Esophagus (tissue), 2 donors: ENCODE measurements at regions not wholly inside any gene's neighbourhood (a gene's known extent, or its start where the extent isn't known, plus 50 kb on each side); places are given as distances from the start of the nearest gene placed in this dataset.

Experiments used
- H3K27ac ChIP-seq, 2 donors: one replicate each; pipeline ENCODE4 v1.5.1; 2013; ENCODE audit warnings: low read depth in 2 of 2, mild to moderate bottlenecking in 2 of 2, inconsistent platforms in 1 of 2, low read length in 1 of 2, moderate library complexity in 1 of 2
- H3K27me3 ChIP-seq, 2 donors: one replicate each; pipeline ENCODE4 v1.6.1; 2013; ENCODE audit warnings: low read length in 2 of 2, control low read depth in 1 of 2, mild to moderate bottlenecking in 1 of 2; ENCODE audit not compliant: insufficient read depth in 2 of 2, control insufficient read depth in 1 of 2
- H3K36me3 ChIP-seq, 2 donors: one replicate each; pipeline ENCODE4 v1.6.1; 2013; ENCODE audit warnings: low read length in 1 of 2; ENCODE audit not compliant: control insufficient read depth in 2 of 2, insufficient read depth in 2 of 2
- H3K4me1 ChIP-seq, 2 donors: one replicate each; pipeline ENCODE4 v1.6.1; 2013; ENCODE audit warnings: low read length in 1 of 2; ENCODE audit not compliant: control insufficient read depth in 2 of 2, insufficient read depth in 2 of 2
- H3K4me3 ChIP-seq, 2 donors: one replicate each; pipeline ENCODE4 v1.5.1; 2013; ENCODE audit warnings: low read length in 2 of 2, mild to moderate bottlenecking in 2 of 2, low read depth in 1 of 2, moderate library complexity in 1 of 2
- H3K9me3 ChIP-seq, 2 donors: one replicate each; pipeline ENCODE4 v1.6.1; 2013; ENCODE audit warnings: mild to moderate bottlenecking in 2 of 2, low read depth in 1 of 2, low read length in 1 of 2, moderate library complexity in 1 of 2; ENCODE audit not compliant: control insufficient read depth in 2 of 2, insufficient read depth in 1 of 2
- WGBS, 2 donors: extraction: QIAGEN DNeasy Blood & Tissue Kit; methylation state at CpG; one replicate each; pipeline ENCODE4 v1.1.7; 2013; 5-methylcytosine and 5-hydroxymethylcytosine counted together
- donor health status: healthy with polysubstance abuse.
- donor health status: Bipolar disorder and iron deficiency.

DNA sequence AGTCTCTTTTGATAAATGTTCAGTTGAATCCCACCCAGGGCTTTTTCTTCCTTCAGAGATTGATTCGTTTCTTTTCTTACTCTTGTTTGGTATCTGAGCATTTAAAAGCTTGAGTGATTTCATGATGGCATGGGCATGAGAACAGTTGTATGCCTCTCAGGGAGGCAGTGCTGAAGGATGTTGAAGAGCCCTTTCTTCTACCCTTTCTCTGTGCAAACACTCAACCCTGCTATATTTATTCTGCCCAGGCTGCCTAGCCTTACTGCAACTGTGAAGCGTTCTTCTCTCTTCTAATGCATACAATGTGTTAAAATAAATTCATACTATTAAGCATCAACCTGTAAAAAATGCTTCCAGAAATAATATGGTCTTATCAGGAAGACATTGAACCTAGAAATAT is 367.6 kb upstream of the LCORL start:
- Histone ChIP-seq H3K27ac (no peak overlapping the region), H3K9me3 (no peaks in the 10 kb centered on the region), H3K36me3 (no peaks in the 10 kb centered on the region), H3K27me3 (no peaks in the 10 kb centered on the region), H3K4me3 (no peak overlapping the region), H3K4me1 (no peaks in the 10 kb centered on the region)
- WGBS, 2 donors = 68 to 71% methylated on average over 2 of the region's 2 CpGs

GRCh38 chr4:18388039-18388438 is 366.5 kb upstream of the LCORL start:
- Histone ChIP-seq H3K36me3 (no peaks in the 10 kb centered on the region), H3K4me3 (no peak overlapping the region), H3K27me3 (no peaks in the 10 kb centered on the region), H3K27ac (no peak overlapping the region), H3K4me1 (no peaks in the 10 kb centered on the region), H3K9me3 (no peaks in the 10 kb centered on the region)
- 31 to 45% methylated on average over 3 of the region's 3 CpGs for WGBS, 2 donors

GRCh38 chr4:18381186-18381585 is 359.6 kb upstream of the LCORL start:
- H3K4me1 ChIP-seq = no peaks in the 10 kb centered on the region
- no peaks in the 10 kb centered on the region for H3K27me3 ChIP-seq
- no peaks in the 10 kb centered on the region for H3K36me3 ChIP-seq
- H3K4me3 ChIP-seq = no peak overlapping the region
- 57 to 65% methylated on average over 1 of the region's 1 CpG for WGBS, 2 donors
- no peaks in the 10 kb centered on the region for H3K9me3 ChIP-seq
- no peak overlapping the region for H3K27ac ChIP-seq

- no peak overlapping the region for H3K27ac ChIP-seq
- no peak overlapping the region for H3K4me3 ChIP-seq
- WGBS, 2 donors = 90 to 95% methylated on average over 15 of the region's 15 CpGs
Observed at GRCh38 chr4:18369561-18369960, 348.0 kb upstream of the LCORL start.

GRCh38 chr4:18366892-18367291 is 345.3 kb upstream of the LCORL start:
- H3K9me3 ChIP-seq = no peaks in the 10 kb centered on the region
- 51% methylated on average over 2 of the region's 2 CpGs for WGBS, 2 donors

More at GRCh38 chr4:18369561-18369960, 348.0 kb upstream of the LCORL start:
- Histone ChIP-seq H3K36me3 (no peaks in the 10 kb centered on the region), H3K9me3 (no peaks in the 10 kb centered on the region), H3K4me1 (no peaks in the 10 kb centered on the region), H3K27me3 (no peaks in the 10 kb centered on the region)

GRCh38 chr4:18366136-18366535 is 344.6 kb upstream of the LCORL start:
- Histone ChIP-seq H3K27ac (no peak overlapping the region), H3K4me3 (no peak overlapping the region), H3K4me1 (no peaks in the 10 kb centered on the region), H3K36me3 (no peaks in the 10 kb centered on the region), H3K27me3 (no peaks in the 10 kb centered on the region), H3K9me3 (no peaks in the 10 kb centered on the region)
- 75 to 82% methylated on average over 3 of the region's 3 CpGs for WGBS, 2 donors

More at GRCh38 chr4:18366892-18367291, 345.3 kb upstream of the LCORL start:
- Histone ChIP-seq H3K4me3 (no peak overlapping the region), H3K36me3 (no peaks in the 10 kb centered on the region), H3K4me1 (no peaks in the 10 kb centered on the region), H3K27ac (no peak overlapping the region), H3K27me3 (no peaks in the 10 kb centered on the region)

DNA sequence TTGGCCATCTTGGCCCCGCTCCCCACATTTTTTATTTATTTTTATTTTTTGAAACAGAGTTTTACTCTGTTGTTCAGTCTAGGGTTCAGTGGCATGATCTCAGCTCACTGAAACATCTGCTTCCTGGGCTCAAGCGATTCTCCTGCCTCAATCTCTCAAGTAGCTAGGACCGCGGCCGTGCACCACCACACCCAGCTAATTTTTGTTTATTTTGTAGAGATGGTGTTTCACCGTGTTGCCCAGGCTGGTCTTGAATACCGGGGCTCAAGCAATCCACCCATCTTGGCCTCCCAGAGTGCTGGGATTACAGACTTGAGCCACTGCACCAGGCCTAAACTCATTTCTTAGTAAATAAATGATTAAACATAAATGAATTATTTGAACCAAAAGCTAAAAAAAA is 322.0 kb upstream of the LCORL start:
- Histone ChIP-seq H3K9me3 (no peaks in the 10 kb centered on the region), H3K27me3 (no peaks in the 10 kb centered on the region), H3K27ac (no peak overlapping the region), H3K4me3 (no peak overlapping the region), H3K36me3 (no peaks in the 10 kb centered on the region), H3K4me1 (no peaks in the 10 kb centered on the region)
- WGBS, 2 donors = 89 to 93% methylated on average over 7 of the region's 7 CpGs

- H3K27me3 ChIP-seq = no peaks in the 10 kb centered on the region
- H3K4me1 ChIP-seq = no peaks in the 10 kb centered on the region
- WGBS, 2 donors = 87 to 97% methylated on average over 4 of the region's 4 CpGs
- H3K36me3 ChIP-seq = no peaks in the 10 kb centered on the region
- no peak overlapping the region for H3K4me3 ChIP-seq
- no peak overlapping the region for H3K27ac ChIP-seq
- no peaks in the 10 kb centered on the region for H3K9me3 ChIP-seq
Observed at GRCh38 chr4:18342847-18343246, 321.3 kb upstream of the LCORL start.

- no peak overlapping the region for H3K4me3 ChIP-seq
- no peak overlapping the region for H3K27ac ChIP-seq
- 46 to 47% methylated on average over 5 of the region's 5 CpGs for WGBS, 2 donors
- no peaks in the 10 kb centered on the region for H3K4me1 ChIP-seq
- H3K27me3 ChIP-seq = no peaks in the 10 kb centered on the region
- no peaks in the 10 kb centered on the region for H3K36me3 ChIP-seq
- H3K9me3 ChIP-seq = peaks cover 0 to 2% of the 10 kb centered on the region in 2 donors
Observed at GRCh38 chr4:18321956-18322530, 300.5 kb upstream of the LCORL start.

GRCh38 chr4:18319431-18319830 is 297.9 kb upstream of the LCORL start:
- Histone ChIP-seq H3K27ac (no peak overlapping the region), H3K4me3 (no peak overlapping the region)
- 70 to 71% methylated on average over 6 of the region's 6 CpGs for WGBS, 2 donors

More at GRCh38 chr4:18319431-18319830, 297.9 kb upstream of the LCORL start:
- Histone ChIP-seq H3K27me3 (no peaks in the 10 kb centered on the region), H3K9me3 (peaks cover 0 to 2% of the 10 kb centered on the region in 2 donors), H3K36me3 (no peaks in the 10 kb centered on the region), H3K4me1 (no peaks in the 10 kb centered on the region)
